ENCODE measurements at regions not wholly inside any gene's neighbourhood (a gene's known extent, or its start where the extent isn't known, plus 50 kb on each side); places are given as distances from the start of the nearest gene placed in this dataset.

- Histone ChIP-seq H3K9ac (ENCODE audit: insufficient read depth, low read length, poor library complexity, severe bottlenecking) (no peak overlapping the region), H3K4me2 (replicated peaks; ENCODE audit: extremely low read depth, low read length, poor library complexity, severe bottlenecking) (no peak overlapping the region), H3K27me3 (ENCODE audit: control insufficient read depth in 2 of 2, insufficient read depth in 2 of 2, low read length in 2 of 2) (no peaks in the 10 kb centered on the region), H3K27ac (ENCODE audit: low read depth in 1 of 2, low read length in 2 of 2) (no peak overlapping the region), H3K4me3 (replicated peaks in 1 of 3; ENCODE audit: low read depth in 2 of 3, low read length in 3 of 3) (no peak overlapping the region), H3K4me1 (ENCODE audit: control insufficient read depth in 1 of 2, insufficient read depth in 2 of 2, low read length in 2 of 2) (no peaks in the 10 kb centered on the region), H2AFZ (ENCODE audit: insufficient read depth, low read depth, low read length, poor library complexity, severe bottlenecking) (no peak overlapping the region), H4K20me1 (ENCODE audit: insufficient read depth, low read length) (no peaks in the 10 kb centered on the region), H3K36me3 (replicated peaks in 1 of 2; ENCODE audit: control insufficient read depth in 1 of 2, insufficient read depth in 2 of 2, low read length in 2 of 2) (no peaks in the 10 kb centered on the region), H3K9me3 (replicated peaks in 1 of 2; ENCODE audit: control insufficient read depth in 1 of 2, insufficient read depth in 1 of 2, low read length in 2 of 2) (no peaks in the 10 kb centered on the region), H3K79me2 (ENCODE audit: insufficient read depth, low read length) (no peaks in the 10 kb centered on the region)
- no peak for DNase-seq
- no CpG with 5 or more reads among the region's 3 CpGs for WGBS (ENCODE audit: insufficient coverage)
- intact Hi-C loops (cut with micrococcal nuclease): no loop called here
- H3K4me1 Mint-ChIP-seq: no peaks in the 10 kb centered on the region
- no peak overlapping the region for H3K27ac Mint-ChIP-seq
- H3K36me3 Mint-ChIP-seq: no peaks in the 10 kb centered on the region
- peaks cover 0 to 1% (median 0%) of the 10 kb centered on the region in 7 donors for H3K9me3 Mint-ChIP-seq
- no peak for TF ChIP-seq CTCF (IDR thresholded peaks at IDR 0.05)
- no peak overlapping the region for H3K4me3 Mint-ChIP-seq
- peaks cover 0 to 3% (median 0%) of the 10 kb centered on the region in 3 donors for H3K27me3 Mint-ChIP-seq (ENCODE audit: low read depth in 3 of 3)
Measured at GRCh38 chr4:138013625-138014024, 228.5 kb downstream of the SLC7A11 start.

GRCh38 chr4:138010639-138011038, 231.5 kb downstream of the SLC7A11 start:
- Mint-ChIP-seq H3K9me3 (no peaks in the 10 kb centered on the region), H3K4me3 (no peak overlapping the region), H3K27me3 (ENCODE audit: low read depth in 3 of 3) (peaks cover 0 to 1% (median 0%) of the 10 kb centered on the region in 3 donors), H3K4me1 (no peaks in the 10 kb centered on the region), H3K36me3 (no peaks in the 10 kb centered on the region), H3K27ac (no peak overlapping the region)
- H3K36me3 ChIP-seq (replicated peaks in 1 of 2; ENCODE audit: control insufficient read depth in 1 of 2, insufficient read depth in 2 of 2, low read length in 2 of 2): no peaks in the 10 kb centered on the region
- no peak for TF ChIP-seq CTCF (IDR thresholded peaks at IDR 0.05)
- H3K9ac ChIP-seq (ENCODE audit: insufficient read depth, low read length, poor library complexity, severe bottlenecking): no peak overlapping the region
- no peak overlapping the region for H3K27ac ChIP-seq (ENCODE audit: low read depth in 1 of 2, low read length in 2 of 2)
- no peaks in the 10 kb centered on the region for H3K9me3 ChIP-seq (replicated peaks in 1 of 2; ENCODE audit: control insufficient read depth in 1 of 2, insufficient read depth in 1 of 2, low read length in 2 of 2)
- H3K4me1 ChIP-seq (ENCODE audit: control insufficient read depth in 1 of 2, insufficient read depth in 2 of 2, low read length in 2 of 2): no peaks in the 10 kb centered on the region
- intact Hi-C loops (cut with micrococcal nuclease): no loop called here
- H4K20me1 ChIP-seq (ENCODE audit: insufficient read depth, low read length): no peaks in the 10 kb centered on the region
- no peak overlapping the region for H2AFZ ChIP-seq (ENCODE audit: insufficient read depth, low read depth, low read length, poor library complexity, severe bottlenecking)
- no peaks in the 10 kb centered on the region for H3K27me3 ChIP-seq (ENCODE audit: control insufficient read depth in 2 of 2, insufficient read depth in 2 of 2, low read length in 2 of 2)
- no peaks in the 10 kb centered on the region for H3K79me2 ChIP-seq (ENCODE audit: insufficient read depth, low read length)
- H3K4me3 ChIP-seq (replicated peaks in 1 of 3; ENCODE audit: low read depth in 2 of 3, low read length in 3 of 3): no peak overlapping the region
- no peak for DNase-seq
- H3K4me2 ChIP-seq (replicated peaks; ENCODE audit: extremely low read depth, low read length, poor library complexity, severe bottlenecking): no peak overlapping the region
